Breast epithelium (tissue), 4 donors: ENCODE measurements at regions not wholly inside any gene's neighbourhood (a gene's known extent, or its start where the extent isn't known, plus 50 kb on each side); places are given as distances from the start of the nearest gene placed in this dataset.

Experiments used
- DNase-seq, 2 donors: peaks; one replicate each; pipeline ENCODE4 v3.0.0-alpha.2; 2019; ENCODE audit warnings: low spot score in 2 of 2
- H3K27ac ChIP-seq, 2 donors: fragments of 200-600 bp; sonication (generic) in 1 of 2; one replicate each; pipeline ENCODE4 v1.5.1; 2016 to 2019; ENCODE audit warnings: mild to moderate bottlenecking in 1 of 2
- H3K27me3 ChIP-seq, 2 donors: fragments of 200-600 bp; sonication (generic) in 1 of 2; one replicate each; pipeline versions ENCODE4 v1.5.1 to v1.6.0; 2017 to 2019; ENCODE audit warnings: control low read depth in 1 of 2, mild to moderate bottlenecking in 1 of 2
- H3K36me3 ChIP-seq: fragments of 200-600 bp; one replicate; pipeline ENCODE4 v1.5.1; 2019
- H3K4me1 ChIP-seq, 2 donors: fragments of 200-600 bp; sonication (generic); one replicate each; pipeline ENCODE4 v1.5.1; 2016 to 2019; ENCODE audit warnings: control low read depth in 1 of 2
- H3K4me3 ChIP-seq, 3 donors: fragments of 200-600 bp; sonication (generic); 1 replicate in 2 of 3; 2 replicates in 1 of 3; pipeline ENCODE4 v1.5.1; 2016 to 2019; ENCODE audit warnings: mild to moderate bottlenecking in 3 of 3, moderate library complexity in 2 of 3
- H3K9me3 ChIP-seq, 2 donors: fragments of 200-600 bp; sonication (generic) in 1 of 2; one replicate each; pipeline ENCODE4 v1.5.1; 2016 to 2019; ENCODE audit warnings: control low read depth in 1 of 2
- CTCF ChIP-seq, 3 donors: fragments of 450-650 bp; IDR thresholded peaks; one replicate each; pipeline ENCODE4 v1.5.1; 2016 to 2017; ENCODE audit warnings: antibody characterized with exemption in 3 of 3, mild to moderate bottlenecking in 3 of 3, moderate library complexity in 3 of 3
- POLR2A ChIP-seq: fragments of 450-650 bp; IDR thresholded peaks from one replicate; pipeline ENCODE4 v1.6.1; 2016; ENCODE audit warnings: antibody characterized with exemption, mild to moderate bottlenecking, moderate library complexity
- POLR2AphosphoS5 ChIP-seq, 3 donors: sonication (generic); formaldehyde crosslinking; IDR thresholded peaks; one replicate each; pipeline ENCODE4 v1.6.1; 2017; ENCODE audit warnings: antibody characterized with exemption in 3 of 3
- intact Hi-C: fragments of 100-400 bp; cut with DNase I; formaldehyde crosslinking; loops from one replicate; pipeline ENCODE4 v1.15.1; 2023; ENCODE audit warnings: low total_unique reads

GRCh38 chr13:99656092-99656745 is 154.9 kb downstream of the TM9SF2 start:
- H3K36me3 ChIP-seq = no peaks in the 10 kb centered on the region
- no peaks in the 10 kb centered on the region for H3K27me3 ChIP-seq
- DNase-seq = peak; percentile 68 to 72
- H3K4me3 ChIP-seq = no peak overlapping the region
- TF ChIP-seq CTCF (IDR thresholded peaks at IDR 0.05) (peak; percentile 69 to 91 (median 85)), POLR2A (no peak)
- H3K4me1 ChIP-seq = no peaks in the 10 kb centered on the region
- intact Hi-C loops = loop anchor here (10.0 kb wide), 1 partner anchor 599 kb away; no protein-coding TSS in a partner anchor
- no peaks in the 10 kb centered on the region for H3K9me3 ChIP-seq
- H3K27ac ChIP-seq = no peak overlapping the region

- no peaks in the 10 kb centered on the region for H3K9me3 ChIP-seq
- H3K27ac ChIP-seq = no peak overlapping the region
- H3K4me1 ChIP-seq = no peaks in the 10 kb centered on the region
- intact Hi-C loops = loop anchor here (10.0 kb wide), 1 partner anchor 599 kb away; no protein-coding TSS in a partner anchor
- no peaks in the 10 kb centered on the region for H3K36me3 ChIP-seq
- no peak for DNase-seq
- no peak overlapping the region for H3K4me3 ChIP-seq
- no peak for TF ChIP-seq POLR2AphosphoS5 (IDR thresholded peaks at IDR 0.05)
- no peak for TF ChIP-seq POLR2A
- TF ChIP-seq CTCF (IDR thresholded peaks at IDR 0.05) = no peak
- no peaks in the 10 kb centered on the region for H3K27me3 ChIP-seq
Measured at GRCh38 chr13:99655351-99656091, 154.2 kb downstream of the TM9SF2 start.

GRCh38 chr13:99654076-99654475 is 152.8 kb downstream of the TM9SF2 start:
- H3K4me3 ChIP-seq = no peak overlapping the region
- no peaks in the 10 kb centered on the region for H3K36me3 ChIP-seq
- H3K27me3 ChIP-seq = no peaks in the 10 kb centered on the region
- no peaks in the 10 kb centered on the region for H3K4me1 ChIP-seq
- no peaks in the 10 kb centered on the region for H3K9me3 ChIP-seq
- intact Hi-C loops = loop anchor here (10.0 kb wide), 1 partner anchor 601 kb away; no protein-coding TSS in a partner anchor
- DNase-seq = no peak
- H3K27ac ChIP-seq = no peak overlapping the region
- TF ChIP-seq POLR2AphosphoS5 (IDR thresholded peaks at IDR 0.05) (no peak), POLR2A (no peak), CTCF (IDR thresholded peaks at IDR 0.05) (no peak)

GRCh38 chr13:99653526-99653925 is 152.3 kb downstream of the TM9SF2 start:
- TF ChIP-seq CTCF (IDR thresholded peaks at IDR 0.05) (no peak), POLR2AphosphoS5 (IDR thresholded peaks at IDR 0.05) (no peak), POLR2A (no peak)
- no peaks in the 10 kb centered on the region for H3K4me1 ChIP-seq
- no peaks in the 10 kb centered on the region for H3K36me3 ChIP-seq
- no peak for DNase-seq
- H3K9me3 ChIP-seq = no peaks in the 10 kb centered on the region
- H3K4me3 ChIP-seq = no peak overlapping the region
- H3K27me3 ChIP-seq = no peaks in the 10 kb centered on the region
- H3K27ac ChIP-seq = no peak overlapping the region
- intact Hi-C loops = loop anchor here (10.0 kb wide), 1 partner anchor 601 kb away; no protein-coding TSS in a partner anchor

GRCh38 chr13:99652901-99653300 is 151.6 kb downstream of the TM9SF2 start:
- no peak for DNase-seq
- Histone ChIP-seq H3K4me3 (no peak overlapping the region), H3K36me3 (no peaks in the 10 kb centered on the region), H3K9me3 (no peaks in the 10 kb centered on the region), H3K27me3 (no peaks in the 10 kb centered on the region), H3K4me1 (no peaks in the 10 kb centered on the region), H3K27ac (no peak overlapping the region)
- intact Hi-C loops = loop anchor here (10.0 kb wide), 1 partner anchor 602 kb away; no protein-coding TSS in a partner anchor
- TF ChIP-seq CTCF (IDR thresholded peaks at IDR 0.05) = no peak
- no peak for TF ChIP-seq POLR2AphosphoS5 (IDR thresholded peaks at IDR 0.05)
- TF ChIP-seq POLR2A = no peak
